Heart left ventricle (tissue), 16 donors: ENCODE measurements at regions not wholly inside any gene's neighbourhood (a gene's known extent, or its start where the extent isn't known, plus 50 kb on each side); places are given as distances from the start of the nearest gene placed in this dataset.
A peak's percentile ranks its signal among the peaks of the same experiment; 100 is the strongest.

Experiments used
- ATAC-seq, 4 donors: fragments of 200-7000 bp; cut with Tn5 transposase; one replicate each; pipeline ENCODE4 v1.9.1; 2020 to 2022; ENCODE audit warnings: moderate library complexity in 4 of 4, mild to moderate bottlenecking in 3 of 4, moderate number of reproducible peaks in 1 of 4
- DNase-seq, 5 donors: peaks; one replicate each; pipeline ENCODE4 v3.0.0-alpha.2; 2020
- H3K27ac ChIP-seq, 12 donors: fragments of 200-600 bp; sonication (generic) in 4 of 12; one replicate each; pipeline versions ENCODE4 v1.5.0 to v1.8.0; 2016 to 2022; ENCODE audit warnings: mild to moderate bottlenecking in 2 of 12
- H3K27me3 ChIP-seq, 9 donors: fragments of 200-600 bp; sonication (generic) in 2 of 9; one replicate each; pipeline versions ENCODE4 v1.5.1 to v1.8.0; 2016 to 2022; ENCODE audit warnings: mild to moderate bottlenecking in 3 of 9
- H3K36me3 ChIP-seq, 9 donors: fragments of 200-600 bp; sonication (generic) in 2 of 9; one replicate each; pipeline versions ENCODE4 v1.5.0 to v1.8.0; 2018 to 2022; ENCODE audit warnings: mild to moderate bottlenecking in 2 of 9
- H3K4me1 ChIP-seq, 12 donors: fragments of 200-600 bp; sonication (generic) in 4 of 12; one replicate each; pipeline versions ENCODE4 v1.5.0 to v1.8.0; 2016 to 2022; ENCODE audit warnings: mild to moderate bottlenecking in 3 of 12
- H3K4me3 ChIP-seq, 12 donors: fragments of 200-600 bp; sonication (generic) in 4 of 12; one replicate each; pipeline versions ENCODE4 v1.5.0 to v1.8.0; 2017 to 2022; ENCODE audit warnings: mild to moderate bottlenecking in 9 of 12, moderate library complexity in 4 of 12
- H3K9me3 ChIP-seq, 12 donors: fragments of 200-600 bp; sonication (generic) in 4 of 12; one replicate each; pipeline versions ENCODE4 v1.5.0 to v1.8.0; 2016 to 2022; ENCODE audit warnings: mild to moderate bottlenecking in 1 of 12
- CTCF ChIP-seq, 12 donors: fragments of 200-600 bp; sonication (generic) in 4 of 12; IDR thresholded peaks; one replicate each; pipeline versions ENCODE4 v1.5.0 to v1.8.0; 2018 to 2022; ENCODE audit warnings: antibody characterized with exemption in 12 of 12, mild to moderate bottlenecking in 5 of 12
- POLR2A ChIP-seq, 2 donors: fragments of 450-650 bp; IDR thresholded peaks; one replicate each; pipeline ENCODE4 v1.6.1; 2017; ENCODE audit warnings: antibody characterized with exemption in 2 of 2, mild to moderate bottlenecking in 2 of 2, moderate library complexity in 2 of 2
- WGBS, 4 donors: extraction: QIAGEN DNeasy Blood & Tissue Kit in 2 of 4; methylation state at CpG; one replicate each; pipeline versions ENCODE4 v1.1.5 to v1.1.7; 2013 to 2018; 5-methylcytosine and 5-hydroxymethylcytosine counted together
- intact Hi-C, 10 donors: fragments of 100-400 bp; cut with DNase I; formaldehyde crosslinking; loops; one replicate each; pipeline versions ENCODE4 v1.11.1 to v1.14.2; 2022
- donor health status: ischemic (EF 13 %, LVEDD 7.1; RV severe dilation, severe dysfunction).
- donor health status: healthy with polysubstance abuse.
- donor health status: DM: no; HTN: yes; CAD: no.
- donor health status: DM: no; HTN: no; CAD: no.
- donor health status: ischemic (EF 25% LVEDD 6.9; RV normal size, moderate dysfunction).
- donor health status: ischemic (EF 25% LVEDD 5.7; RV mildly dilated, moderate dysfunction).
- donor health status: healthy.
- donor health status: DM: yes; HTN: yes; CAD: no.
- donor health status: ischemic (EF 35%, LVEDD 5.7; RV mildly dilated, moderate dysfunction).
- donor health status: nonischemic (EF 11% LVEDD 7.7; RV severe dilation, severe dysfunction).
- donor health status: DM: yes; HTN: yes; CAD: no.
- donor health status: PGD.
- donor health status: ischemic (EF 29% LVEDD 5.4; RV normal size, mild dysfunction).
- donor health status: nonischemic (EF 23%, LVEDD 6.1; RV moderate dilation, normal function).

- Histone ChIP-seq H3K27ac (peak overlapping the region in 9 of 12 donors; percentile 1 to 67 (median 48)), H3K36me3 (no peaks in the 10 kb centered on the region), H3K4me1 (peaks cover 0 to 56% (median 23%) of the 10 kb centered on the region in 12 donors), H3K9me3 (no peaks in the 10 kb centered on the region), H3K27me3 (peaks cover 0 to 3% (median 0%) of the 10 kb centered on the region in 9 donors), H3K4me3 (no peak overlapping the region)
- intact Hi-C loops = loop anchor here (1.0 to 10.0 kb wide), 9 partner anchors 150 to 740 kb away; partner anchors contain the start of gene BMP4 (in 5 of the 10)
- ATAC-seq (peak in 2 of 4 donors; percentile 21 to 41), DNase-seq (peak in 1 of 5 donors; percentile 10)
- 38 to 60% (median 48%) methylated on average over 1 of the region's 1 CpG for WGBS, 4 donors
- TF ChIP-seq POLR2A (IDR thresholded peaks at IDR 0.05) = no peak
- no peak for TF ChIP-seq CTCF (IDR thresholded peaks at IDR 0.05)
These were observed 217.8 kb upstream of the BMP4 start for GRCh38 chr14:54174457-54174856.

- peaks cover 0 to 3% (median 0%) of the 10 kb centered on the region in 9 donors for H3K27me3 ChIP-seq
- DNase-seq = peak in 4 of 5 donors; percentile 31 to 61 (median 46)
- intact Hi-C loops = loop anchor here (1.0 to 10.0 kb wide), 8 partner anchors 149 to 741 kb away; partner anchors contain the start of gene BMP4 (in 5 of the 10)
- peaks cover 0 to 46% (median 21%) of the 10 kb centered on the region in 12 donors for H3K4me1 ChIP-seq
- H3K36me3 ChIP-seq = no peaks in the 10 kb centered on the region
- peak overlapping the region in 4 of 12 donors; percentile 3 to 64 (median 36) for H3K27ac ChIP-seq
- no peak overlapping the region for H3K4me3 ChIP-seq
- no peaks in the 10 kb centered on the region for H3K9me3 ChIP-seq
- TF ChIP-seq CTCF (IDR thresholded peaks at IDR 0.05) (peak; percentile 75 to 92 (median 86)), POLR2A (IDR thresholded peaks at IDR 0.05) (no peak)
- ATAC-seq = peak in 3 of 4 donors; percentile 50 to 62 (median 58)
- 5 to 8% (median 6%) methylated on average over 4 of the region's 4 CpGs for WGBS, 4 donors
These were observed 218.8 kb upstream of the BMP4 start for GRCh38 chr14:54175298-54175942.

GRCh38 chr14:54177019-54177418, 219.8 kb upstream of the CDKN3 start:
- no peaks in the 10 kb centered on the region for H3K9me3 ChIP-seq
- no peak overlapping the region for H3K27ac ChIP-seq
- peaks cover 0 to 32% (median 21%) of the 10 kb centered on the region in 12 donors for H3K4me1 ChIP-seq
- DNase-seq (no peak), ATAC-seq (no peak)
- 46 to 61% (median 57%) methylated on average over 3 of the region's 3 CpGs for WGBS, 4 donors
- intact Hi-C loops = loop anchor here in 9 of 10 donors (10.0 kb wide), 4 partner anchors 148 to 742 kb away; partner anchors contain the start of gene BMP4 (in 4 of the 9)
- H3K4me3 ChIP-seq = no peak overlapping the region
- no peaks in the 10 kb centered on the region for H3K36me3 ChIP-seq
- H3K27me3 ChIP-seq = peaks cover 0 to 3% (median 0%) of the 10 kb centered on the region in 9 donors
- TF ChIP-seq POLR2A (IDR thresholded peaks at IDR 0.05) (no peak), CTCF (IDR thresholded peaks at IDR 0.05) (no peak)
